Stimulated activated CD8-positive, alpha-beta memory T cell treated with anti-CD3 and anti-CD28 coated beads, Interleukin-15, amount 100 ng/mL, for 24 hours (primary cell): ENCODE measurements at regions not wholly inside any gene's neighbourhood (a gene's known extent, or its start where the extent isn't known, plus 50 kb on each side); places are given as distances from the start of the nearest gene placed in this dataset.
"Not testable (repeated sequence)": the region's sequence is repeated elsewhere in the genome, so short reads cannot be mapped to it uniquely, and the experiment has no call there.

Source experiments
- DNase-seq: peaks from one replicate; pipeline ENCODE4 v3.0.0-alpha.2; 2020; ENCODE audit warnings: low read depth

- DNase-seq, result no peak
These were observed 686.4 kb downstream of the GALC start for GRCh38 chr14:87306409-87307168.

DNA sequence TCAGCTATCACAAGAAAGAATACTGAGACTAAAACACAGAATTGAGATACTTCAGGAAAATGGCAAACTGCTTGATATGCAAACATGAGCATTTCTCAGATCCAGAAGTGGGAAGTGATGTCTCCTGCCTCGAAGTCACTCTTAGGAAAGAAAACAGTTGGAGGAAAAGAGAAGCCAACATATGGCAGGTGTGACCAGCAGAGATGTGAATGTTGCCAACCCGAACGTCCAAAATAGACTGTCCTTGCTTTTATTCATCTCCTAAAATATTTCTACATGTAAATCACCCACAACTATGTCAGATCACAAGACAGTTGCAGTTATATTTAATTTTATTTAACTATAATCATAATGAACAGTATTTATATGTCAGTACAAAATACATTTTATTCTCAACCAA is 687.6 kb downstream of the GALC start:
- no peak for DNase-seq

DNA sequence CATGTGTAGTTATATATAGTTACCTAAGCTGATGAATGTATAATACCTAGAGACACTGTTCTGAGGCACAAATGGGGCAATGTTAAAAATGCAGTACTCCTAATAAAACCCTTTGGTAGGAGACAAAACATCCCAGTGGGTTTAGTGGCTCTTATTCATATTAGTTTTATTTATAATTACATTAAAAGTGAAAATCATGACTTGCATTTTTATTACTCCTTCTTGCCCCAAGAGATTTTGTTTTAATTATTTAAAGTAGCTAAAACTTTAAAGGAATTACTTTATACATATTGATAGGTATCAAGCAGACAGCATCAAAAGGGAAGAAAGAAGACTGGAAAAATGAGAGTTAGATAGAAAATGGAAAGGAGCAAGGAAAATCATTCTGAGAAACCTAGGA is 688.6 kb downstream of the GALC start:
- no peak for DNase-seq

GRCh38 chr14:87286826-87287225 is 706.2 kb downstream of the GALC start:
- no peak for DNase-seq

GRCh38 chr14:87286191-87286590 is 706.8 kb downstream of the GALC start:
- no peak for DNase-seq

- no peak for DNase-seq
These were observed 707.5 kb downstream of the GALC start for GRCh38 chr14:87285506-87285905.

GRCh38 chr14:87283547-87283946 is 709.4 kb downstream of the GALC start:
- no peak for DNase-seq

DNA sequence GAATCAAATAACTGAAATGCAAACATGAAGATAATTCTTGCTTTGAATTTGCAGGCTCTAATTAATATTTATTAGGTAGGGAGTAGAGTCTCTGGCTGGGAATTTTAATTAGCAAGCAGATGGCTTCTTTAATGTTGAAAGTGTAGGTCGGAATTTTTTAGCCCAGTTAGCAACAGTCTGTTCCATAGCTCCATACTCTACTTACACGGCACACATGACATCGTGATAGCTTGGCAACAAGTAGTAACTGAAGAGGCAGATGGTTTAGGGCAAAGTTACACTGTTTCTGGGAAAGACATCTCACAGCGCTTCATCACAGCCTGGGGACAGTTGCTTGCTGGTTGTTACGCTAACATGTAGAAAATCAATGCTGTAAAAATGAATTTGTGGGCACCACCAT is 710.7 kb downstream of the GALC start:
- DNase-seq, result no peak

DNA sequence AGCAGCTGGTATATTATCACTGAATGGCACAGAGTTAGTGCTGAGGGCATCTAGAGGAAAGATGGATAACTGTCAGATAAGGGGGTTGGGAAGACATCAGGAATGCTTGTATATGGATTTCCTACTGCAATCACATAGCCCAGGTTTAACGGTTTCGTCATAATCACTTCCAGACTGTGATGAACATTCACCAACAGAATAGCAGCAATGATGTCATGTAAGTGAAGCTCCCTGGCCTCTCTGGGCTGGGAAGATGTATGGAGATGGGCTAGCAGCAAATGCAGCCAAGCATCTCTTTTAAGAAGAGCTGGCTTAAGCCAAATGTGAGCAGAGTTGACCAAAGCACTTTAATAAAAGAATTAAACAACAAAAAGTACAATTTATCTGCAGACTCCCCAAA is 714.6 kb downstream of the GALC start:
- DNase-seq, result no peak

DNA sequence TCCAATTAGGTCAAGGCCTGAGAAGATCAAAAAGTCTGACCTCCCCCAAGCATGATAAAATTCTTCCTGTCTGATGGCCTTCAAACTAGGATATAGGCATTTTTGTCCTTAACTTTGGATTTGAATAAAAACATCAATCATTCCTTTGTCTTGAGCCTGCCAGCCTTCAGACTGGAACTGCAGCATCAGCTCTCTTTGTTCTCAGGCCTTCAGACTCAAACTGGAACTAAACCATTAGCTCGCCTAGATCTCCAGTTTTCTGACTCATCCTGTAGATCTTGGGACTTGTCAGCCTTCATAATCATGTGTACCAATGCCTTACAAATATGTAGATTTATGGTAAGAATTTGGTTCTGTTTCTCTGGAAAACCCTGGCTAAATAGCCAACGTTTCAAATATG is 721.7 kb downstream of the GALC start:
- DNase-seq, result no peak

DNA sequence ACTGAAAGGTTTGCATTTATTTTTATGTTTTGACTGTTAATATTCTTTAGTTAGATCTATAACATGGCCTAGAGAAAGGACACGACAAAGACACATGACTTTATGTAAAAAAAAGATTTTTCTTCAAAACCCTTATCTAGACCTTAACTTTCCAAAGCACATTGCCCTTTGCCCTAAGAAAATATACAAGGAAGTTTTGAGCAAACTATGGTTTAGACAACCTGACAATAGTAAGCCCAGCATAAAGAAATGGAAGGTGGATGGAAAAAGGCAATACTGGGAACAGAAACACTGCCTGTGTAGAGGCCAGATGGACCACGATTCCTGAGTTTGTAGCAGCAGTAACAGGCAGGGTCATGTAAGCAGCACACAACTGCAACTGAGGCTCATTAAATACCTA is 724.0 kb downstream of the GALC start:
- DNase-seq, result no peak

- no peak for DNase-seq
These were observed 728.2 kb downstream of the GALC start for GRCh38 chr14:87264796-87265195.

DNA sequence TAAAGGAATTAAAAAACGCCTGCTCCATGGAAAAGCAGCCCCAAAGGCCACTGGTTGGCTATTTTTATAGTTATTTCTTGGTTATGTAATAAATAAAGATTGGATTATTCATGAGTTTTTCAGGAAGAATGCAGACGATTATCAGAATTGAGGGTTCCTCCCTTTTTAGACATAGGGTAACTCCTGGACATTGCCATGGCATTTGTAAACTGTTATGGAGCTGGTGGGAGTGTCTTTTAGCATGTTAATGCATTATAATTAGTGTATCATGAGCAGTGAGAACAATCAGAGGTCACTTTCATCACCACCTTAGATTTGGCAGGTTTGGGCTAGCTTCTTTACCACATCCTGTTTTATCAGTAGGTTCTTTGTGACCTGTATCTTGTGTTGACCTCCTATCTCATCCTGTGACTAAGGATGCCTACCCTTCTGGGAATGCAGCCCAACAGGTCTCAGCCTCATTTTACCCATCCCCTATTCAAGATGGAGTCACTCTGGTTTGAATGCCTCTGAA is 728.7 kb downstream of the GALC start:
- no peak for DNase-seq

GRCh38 chr14:87261621-87262020 is 731.4 kb downstream of the GALC start:
- DNase-seq, result no peak

- DNase-seq, result no peak
These were observed 732.5 kb downstream of the GALC start for GRCh38 chr14:87260460-87260859.

- no peak for DNase-seq
These were observed 735.6 kb downstream of the GALC start for GRCh38 chr14:87257421-87257820.

DNA sequence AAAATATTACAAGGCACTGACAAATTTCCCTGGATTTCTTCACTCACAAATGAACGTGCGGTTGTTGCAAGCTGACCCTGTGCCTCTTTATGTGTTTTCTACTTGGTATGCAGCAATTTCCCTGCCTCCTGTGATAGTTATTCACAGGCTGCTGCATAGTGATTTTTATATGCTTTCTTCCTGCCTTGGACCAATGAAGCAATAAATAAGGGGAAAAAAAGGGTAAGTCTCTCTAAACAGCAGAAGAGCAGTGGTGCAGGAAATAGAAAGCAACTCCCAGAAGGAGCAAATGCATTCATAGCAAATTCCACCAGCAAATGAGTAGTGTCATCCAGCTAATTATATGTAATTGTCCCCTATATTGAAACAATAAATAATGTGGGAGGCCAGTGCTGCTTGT is 737.9 kb downstream of the GALC start:
- DNase-seq, result no peak

GRCh38 chr14:87254331-87254874 is 738.6 kb downstream of the GALC start:
- DNase-seq, result no peak

DNA sequence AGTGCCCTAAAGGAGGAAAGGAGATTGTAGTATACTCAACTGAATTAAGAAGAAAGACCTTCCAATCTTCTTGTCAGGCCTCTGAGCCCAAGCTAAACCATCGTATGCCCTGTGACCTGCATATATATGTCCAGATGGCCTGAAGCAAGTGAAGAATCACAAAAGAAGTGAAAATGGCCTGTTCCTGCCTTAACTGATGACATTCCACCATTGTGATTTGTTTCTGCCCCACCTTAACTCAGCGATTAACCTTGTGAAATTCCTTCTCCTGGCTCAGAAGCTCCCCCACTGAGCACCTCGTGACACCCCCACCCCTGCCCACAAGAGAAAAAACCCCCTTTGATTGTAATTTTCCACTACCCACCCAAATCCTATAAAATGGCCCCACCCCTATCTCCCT is 739.2 kb downstream of the GALC start:
- not testable (repeated sequence) for DNase-seq

DNA sequence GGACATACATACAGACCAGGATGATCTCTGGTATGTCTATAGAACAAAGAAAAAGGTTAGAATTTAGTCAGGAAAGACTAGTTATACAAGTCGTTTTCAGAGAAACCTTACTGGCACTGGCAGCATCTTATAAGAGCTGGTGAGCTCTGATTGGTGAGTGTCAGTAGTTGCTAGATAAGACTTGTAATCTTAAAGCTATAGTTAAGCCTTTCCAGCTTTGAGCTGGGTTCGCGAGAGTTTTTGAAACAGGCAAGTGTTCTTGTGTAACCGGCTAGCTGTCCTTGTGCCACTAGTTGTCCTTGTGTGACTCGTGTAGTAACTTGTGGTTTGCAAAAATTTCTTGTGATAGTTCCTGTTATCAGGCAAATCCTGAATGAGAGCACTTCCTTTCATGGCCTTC is 740.9 kb downstream of the GALC start:
- DNase-seq, result no peak

GRCh38 chr14:87251011-87251410 is 742.0 kb downstream of the GALC start:
- no peak for DNase-seq

GRCh38 chr14:87241018-87241768 is 751.8 kb downstream of the GALC start:
- DNase-seq, result no peak

DNA sequence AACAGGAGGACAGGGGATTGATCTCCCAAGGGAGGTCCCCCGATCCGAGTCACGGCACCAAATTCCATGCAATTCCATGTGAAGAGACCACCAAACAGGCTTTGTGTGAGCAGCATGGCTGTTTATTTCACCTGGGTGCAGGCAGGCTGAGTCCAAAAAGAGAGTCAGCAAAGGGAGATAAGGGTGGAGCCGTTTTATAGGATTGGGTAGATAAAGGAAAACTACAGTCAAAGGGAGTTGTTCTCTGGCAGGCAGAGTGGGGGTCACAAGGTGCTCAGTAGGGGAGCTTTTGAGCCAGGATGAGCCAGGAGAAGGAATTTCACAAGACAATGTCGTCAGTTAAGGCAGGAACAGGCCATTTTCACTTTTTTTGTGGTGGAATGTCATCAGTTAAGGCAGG is 752.7 kb downstream of the GALC start:
- DNase-seq, result not testable (repeated sequence)
